HG03571 (cell line): ENCODE measurements at regions not wholly inside any gene's neighbourhood (a gene's known extent, or its start where the extent isn't known, plus 50 kb on each side); places are given as distances from the start of the nearest gene placed in this dataset.
"Not testable (repeated sequence)": the region's sequence is repeated elsewhere in the genome, so short reads cannot be mapped to it uniquely, and the experiment has no call there.

Experiments used
- ATAC-seq: cut with Tn5 transposase; IDR thresholded peaks from one replicate; pipeline ENCODE4 v1.9.1; 2021; ENCODE audit not compliant: unreplicated experiment

DNA sequence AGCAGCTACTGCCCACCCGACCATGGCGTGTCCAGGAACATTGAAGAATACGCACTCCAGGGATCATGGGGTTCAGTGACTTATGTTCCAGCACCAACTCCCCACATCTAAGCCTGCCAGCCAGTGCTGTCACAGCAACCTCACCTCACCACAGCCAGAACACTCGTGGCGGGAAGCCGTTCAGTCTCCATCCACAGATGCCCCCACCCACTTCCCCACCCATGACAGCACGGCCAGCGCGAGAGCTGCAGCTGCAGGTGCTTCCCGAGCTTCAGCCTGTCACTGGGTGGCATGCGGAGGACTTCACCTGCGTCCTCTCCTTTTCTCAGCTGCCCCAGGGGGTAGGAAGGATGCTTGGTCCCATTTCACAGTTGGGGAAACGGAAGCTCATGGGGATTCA is 50.3 kb downstream of the RBFOX3 start:
- no peak for ATAC-seq

DNA sequence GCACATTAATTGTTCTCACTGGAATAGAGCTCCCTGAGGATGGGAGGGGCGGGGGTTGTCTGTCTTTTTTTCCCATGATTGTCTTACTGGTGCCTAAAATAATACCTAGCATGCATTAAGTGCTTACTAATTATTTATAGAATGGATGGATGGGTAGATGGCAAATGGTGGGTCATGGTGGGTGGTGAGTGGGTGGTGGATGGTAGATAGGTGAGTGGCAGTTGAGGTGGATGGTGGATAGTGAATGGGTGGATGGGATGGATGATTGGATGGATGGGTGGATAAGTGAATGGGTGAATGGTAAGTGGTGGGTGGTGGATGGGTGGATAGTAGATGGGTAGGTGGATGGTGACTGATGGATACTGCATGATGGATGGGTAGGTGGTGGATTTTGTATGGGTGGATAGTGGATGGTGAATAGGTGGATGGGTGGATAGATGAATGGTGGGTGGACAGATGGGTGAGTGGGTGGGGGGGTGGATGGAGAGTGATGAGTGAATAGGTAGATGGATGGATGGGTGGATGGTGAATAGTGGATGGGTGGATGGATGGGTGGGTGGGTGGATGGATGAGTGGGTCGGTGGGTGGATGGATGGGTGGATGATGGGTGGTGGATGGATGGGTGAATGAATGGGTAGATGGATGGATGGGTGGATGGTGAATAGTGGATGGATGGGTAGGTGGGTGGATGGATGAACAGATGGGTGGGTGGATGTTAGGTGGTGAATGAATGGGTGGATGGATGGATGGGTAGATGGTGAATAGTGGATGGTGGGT is 51.6 kb downstream of the RBFOX3 start:
- ATAC-seq: no peak

GRCh38 chr17:79558091-79558900 is 52.6 kb downstream of the RBFOX3 start:
- ATAC-seq: no peak

GRCh38 chr17:79557276-79558090 is 53.4 kb downstream of the RBFOX3 start:
- ATAC-seq: no peak

- no peak for ATAC-seq
Observed at GRCh38 chr17:79556271-79556670, 54.6 kb downstream of the RBFOX3 start.

- no peak for ATAC-seq
Observed at GRCh38 chr17:79555543-79555942, 55.3 kb downstream of the RBFOX3 start.

GRCh38 chr17:79554346-79554745 is 56.5 kb downstream of the RBFOX3 start:
- not testable (repeated sequence) for ATAC-seq

DNA sequence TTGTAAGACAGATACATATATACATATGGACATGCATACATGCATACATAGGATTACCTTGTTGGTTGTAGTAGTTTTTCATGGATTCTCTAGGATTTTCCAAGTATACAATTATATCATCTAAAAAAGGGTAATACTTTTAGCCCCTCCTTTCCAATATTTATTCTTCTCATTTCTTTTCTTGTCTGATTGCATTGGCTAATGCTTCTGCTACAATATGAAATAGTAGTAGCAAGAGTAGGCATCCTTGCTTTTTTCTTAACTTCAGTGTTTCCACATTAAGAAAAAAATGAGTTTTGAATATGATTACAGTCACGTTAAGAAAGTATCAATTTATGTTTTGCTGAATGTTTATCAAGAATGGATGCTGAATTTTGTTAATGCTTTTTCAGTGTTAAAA is 58.0 kb downstream of the RBFOX3 start:
- no peak for ATAC-seq

DNA sequence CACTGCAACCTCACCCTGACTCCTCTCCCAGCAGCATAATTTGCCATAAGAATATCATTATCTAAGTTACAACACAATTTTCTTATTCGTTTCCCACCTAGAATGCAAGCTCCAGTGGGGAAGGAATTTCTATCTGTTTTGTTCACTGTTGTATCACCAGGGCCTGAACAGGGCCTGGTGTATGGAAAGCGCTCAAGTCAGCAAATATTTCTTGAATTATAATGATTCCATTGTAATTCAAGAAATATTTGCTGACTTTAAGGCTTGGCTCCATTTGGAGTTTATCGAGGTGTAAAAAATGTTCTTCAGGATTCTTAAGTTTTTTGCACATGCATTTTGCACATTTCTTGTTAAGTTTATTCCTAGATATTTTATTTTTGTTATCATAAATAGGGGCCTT is 58.4 kb downstream of the RBFOX3 start:
- no peak for ATAC-seq

DNA sequence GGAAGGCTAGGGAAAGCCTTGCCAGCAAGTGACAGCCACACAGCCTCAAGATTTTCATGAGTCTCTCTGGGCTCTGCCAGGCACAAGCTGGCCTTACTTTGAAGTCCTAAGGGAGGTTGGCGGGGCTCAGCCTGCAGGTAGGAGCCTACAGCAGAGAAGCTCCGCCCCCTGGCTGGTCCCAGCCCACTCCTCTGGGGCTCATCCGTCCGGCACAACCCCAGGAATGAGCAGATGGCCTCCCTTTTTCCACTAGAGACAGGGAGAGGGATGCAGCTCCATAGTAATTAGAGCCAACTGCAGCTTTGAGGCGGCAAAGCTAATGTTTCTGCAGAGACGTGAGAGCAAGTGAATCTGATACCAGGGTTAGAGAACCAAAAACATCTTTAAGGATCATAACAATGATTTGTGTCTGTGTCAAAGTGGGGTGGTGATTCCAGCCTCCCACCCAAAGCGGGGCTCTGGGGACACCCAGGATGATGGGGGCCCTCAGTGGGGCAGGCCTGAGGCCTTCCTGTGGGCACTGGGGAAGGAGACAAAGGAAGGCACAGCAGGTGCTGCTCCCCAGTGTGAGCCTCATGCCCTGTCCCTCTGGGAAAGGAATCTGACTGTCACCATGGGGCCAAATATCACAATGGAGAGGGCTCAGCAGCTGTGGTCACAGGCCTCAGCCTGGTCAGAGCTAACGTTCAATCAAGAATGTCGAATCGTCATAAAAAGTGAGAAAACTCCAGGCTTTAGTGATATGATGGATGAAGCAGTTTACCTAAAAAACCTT is 61.5 kb downstream of the RBFOX3 start:
- no peak for ATAC-seq

DNA sequence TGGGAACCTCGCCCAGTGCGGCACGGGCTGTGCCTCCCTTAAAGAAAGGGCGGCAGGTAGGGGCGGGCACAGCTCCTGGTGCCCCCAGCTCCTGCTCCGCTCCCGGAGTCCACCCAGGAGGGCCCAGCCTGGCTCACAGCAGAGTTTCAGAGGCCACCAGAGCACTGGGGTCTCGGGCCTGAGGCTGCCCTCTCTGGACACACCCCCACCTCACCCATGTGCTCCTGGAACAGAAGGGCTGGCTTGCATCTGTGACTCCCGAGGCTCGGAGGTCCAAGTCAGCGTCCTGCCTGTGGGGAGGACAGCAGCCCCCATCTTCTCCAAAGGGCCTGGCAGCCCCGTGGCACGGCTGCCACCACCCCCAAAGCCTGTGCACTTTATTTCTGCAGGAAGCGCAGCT is 62.7 kb downstream of the RBFOX3 start:
- ATAC-seq: no peak

GRCh38 chr17:79547586-79547985 is 63.3 kb downstream of the RBFOX3 start:
- ATAC-seq: no peak

GRCh38 chr17:79547171-79547570 is 63.7 kb downstream of the RBFOX3 start:
- not testable (repeated sequence) for ATAC-seq

- no peak for ATAC-seq
Observed at GRCh38 chr17:79546386-79546785, 64.5 kb downstream of the RBFOX3 start.

GRCh38 chr17:79545251-79546005 is 65.4 kb downstream of the RBFOX3 start:
- ATAC-seq: no peak

DNA sequence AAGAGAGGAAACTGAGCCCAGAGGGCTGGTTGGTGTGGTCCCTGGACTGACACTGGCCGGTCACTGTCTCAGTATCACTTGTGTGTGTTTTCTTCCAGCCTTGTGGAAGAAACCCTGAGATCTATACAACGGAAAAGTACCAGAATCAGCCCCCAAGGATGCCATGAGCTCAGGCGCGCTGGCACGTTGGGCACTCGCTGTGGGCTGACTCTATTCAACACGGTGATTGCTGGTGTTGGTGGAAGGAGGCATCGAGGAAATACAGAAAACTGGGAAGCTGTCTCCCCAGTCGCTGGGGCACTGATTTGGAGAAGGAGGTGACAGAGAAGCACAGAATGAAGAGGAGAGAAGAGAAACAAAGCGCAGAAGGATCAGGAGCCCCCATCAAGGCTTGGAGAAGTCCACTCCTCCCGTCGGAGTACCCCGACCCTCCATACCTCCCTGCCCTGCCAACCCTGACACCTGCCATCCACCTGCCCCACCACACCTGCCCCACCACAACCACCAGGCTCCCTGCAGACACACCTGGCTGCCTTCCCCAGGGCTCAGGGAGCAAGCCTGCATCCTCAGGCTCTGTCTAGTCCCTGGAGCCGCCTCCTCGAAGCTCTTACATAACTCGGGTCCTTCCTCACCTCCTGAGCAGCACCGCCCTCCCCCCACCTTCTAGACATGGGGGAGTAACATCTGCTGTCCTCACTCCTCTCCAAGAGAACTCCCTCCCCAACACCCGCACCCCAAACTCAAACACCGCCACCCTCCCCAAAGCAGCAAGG is 66.5 kb downstream of the RBFOX3 start:
- no peak for ATAC-seq

DNA sequence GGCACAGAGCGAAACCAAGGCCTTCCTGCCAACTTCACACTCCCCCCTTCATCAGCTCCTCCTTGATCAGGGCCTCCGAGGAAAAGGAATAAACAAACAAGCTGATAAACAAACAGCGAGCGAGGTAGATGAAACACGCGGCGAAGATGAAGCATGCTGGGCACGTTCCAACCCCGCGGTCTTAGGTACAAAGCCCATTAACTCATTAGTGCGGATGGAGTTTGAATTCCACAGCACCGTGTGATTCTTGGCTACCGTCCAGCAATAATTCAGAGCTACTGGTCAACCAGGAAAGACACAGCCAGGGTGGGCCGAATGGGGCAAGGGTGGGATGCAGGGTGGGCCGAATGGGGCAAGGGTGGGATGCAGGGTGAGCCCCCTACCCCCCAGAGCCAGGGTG is 67.3 kb downstream of the RBFOX3 start:
- no peak for ATAC-seq

DNA sequence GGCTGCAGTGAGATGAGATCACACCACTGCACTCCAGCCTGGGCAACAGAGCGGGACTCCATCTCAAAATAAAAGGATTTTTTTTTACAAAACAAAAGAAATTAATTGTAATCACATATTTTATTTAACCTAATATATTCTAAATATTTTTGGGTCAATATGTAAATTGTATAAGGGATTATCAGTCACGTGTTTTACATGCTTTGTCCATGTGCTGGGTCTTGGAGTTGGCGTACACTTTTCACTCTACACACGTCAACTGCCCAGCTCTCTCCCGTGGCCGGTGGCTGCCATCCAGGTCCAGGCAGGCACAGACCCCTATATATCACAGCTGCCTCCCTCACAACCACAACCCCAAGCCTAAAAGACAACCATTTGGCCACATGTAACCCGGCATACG is 68.1 kb downstream of the RBFOX3 start:
- ATAC-seq: no peak
